HG02885 (cell line): ENCODE measurements at regions not wholly inside any gene's neighbourhood (a gene's known extent, or its start where the extent isn't known, plus 50 kb on each side); places are given as distances from the start of the nearest gene placed in this dataset.

Source experiments
- ATAC-seq: cut with Tn5 transposase; IDR thresholded peaks from one replicate; pipeline ENCODE4 v1.9.1; 2021; ENCODE audit warnings: mild to moderate bottlenecking; ENCODE audit not compliant: unreplicated experiment, poor library complexity

GRCh38 chr14:55921511-55921910 is 196.7 kb upstream of the PELI2 start:
- ATAC-seq, result no peak

- no peak for ATAC-seq
Measured at GRCh38 chr14:55926007-55926406, 192.2 kb upstream of the PELI2 start.

- no peak for ATAC-seq
Measured at GRCh38 chr14:55927028-55927427, 191.2 kb upstream of the PELI2 start.

GRCh38 chr14:55928276-55928675 is 189.9 kb upstream of the PELI2 start:
- no peak for ATAC-seq

GRCh38 chr14:55929136-55929535 is 189.1 kb upstream of the PELI2 start:
- no peak for ATAC-seq

GRCh38 chr14:55930016-55930784 is 188.0 kb upstream of the PELI2 start:
- no peak for ATAC-seq

- no peak for ATAC-seq
Measured at GRCh38 chr14:55936691-55937090, 181.5 kb upstream of the PELI2 start.

GRCh38 chr14:55938249-55938791 is 179.9 kb upstream of the PELI2 start:
- no peak for ATAC-seq

- no peak for ATAC-seq
Measured at GRCh38 chr14:55942076-55942654, 176.0 kb upstream of the PELI2 start.

- ATAC-seq, result no peak
Measured at GRCh38 chr14:55942826-55943225, 175.4 kb upstream of the PELI2 start.

- ATAC-seq, result no peak
Measured at GRCh38 chr14:55944757-55945156, 173.5 kb upstream of the PELI2 start.

GRCh38 chr14:55946231-55946630 is 172.0 kb upstream of the PELI2 start:
- no peak for ATAC-seq

GRCh38 chr14:55948399-55948798 is 169.8 kb upstream of the PELI2 start:
- no peak for ATAC-seq

GRCh38 chr14:55949708-55950107 is 168.5 kb upstream of the PELI2 start:
- no peak for ATAC-seq

GRCh38 chr14:55950135-55950534 is 168.1 kb upstream of the PELI2 start:
- ATAC-seq, result no peak

GRCh38 chr14:55951341-55952206 is 166.6 kb upstream of the PELI2 start:
- no peak for ATAC-seq

- ATAC-seq, result no peak
Measured at GRCh38 chr14:55954108-55954507, 164.1 kb upstream of the PELI2 start.

GRCh38 chr14:55955175-55955574 is 163.0 kb upstream of the PELI2 start:
- no peak for ATAC-seq

- ATAC-seq, result no peak
Measured at GRCh38 chr14:55957950-55958349, 160.3 kb upstream of the PELI2 start.

GRCh38 chr14:55963295-55963694 is 154.9 kb upstream of the PELI2 start:
- no peak for ATAC-seq

GRCh38 chr14:55964091-55964490 is 154.1 kb upstream of the PELI2 start:
- ATAC-seq, result no peak
